GM12878 (cell line): ENCODE measurements at regions not wholly inside any gene's neighbourhood (a gene's known extent, or its start where the extent isn't known, plus 50 kb on each side); places are given as distances from the start of the nearest gene placed in this dataset.

Source experiments
- ATAC-seq: fragments of 200-7000 bp; cut with Tn5 transposase; 3 replicates; pipeline ENCODE4 v1.9.1; 2020; ENCODE audit warnings: mild to moderate bottlenecking, moderate library complexity
- BruUV-seq: library from RNA; stranded (reverse); fragments of 400-500 nt; replicated peaks from 2 replicates; lab custom pipeline; 2021; lab: Mats Ljungman, UMichigan
- CTCF ChIA-PET: fragments of 300-600 bp; sonication (Branson Sonifier 250); formaldehyde crosslinking; extraction: SDS; loops from one replicate; lab custom pipeline; 2021; ENCODE audit warnings: inconsistent platforms; lab: Yijun Ruan, JAX
- POLR2A ChIA-PET: fragments of 350-600 bp; formaldehyde crosslinking; extraction: SDS; loops from one replicate; lab custom pipeline; 2021; ENCODE audit warnings: inconsistent platforms; lab: Charles Lee
- RAD21 ChIA-PET: fragments of 300-600 bp; sonication (Branson Sonifier 250); formaldehyde crosslinking; loops from one replicate; lab custom pipeline; 2023; ENCODE audit warnings: antibody characterized with exemption; ENCODE audit not compliant: unreplicated experiment; lab: Charles Lee
- SMC1A ChIA-PET: fragments of 300-600 bp; sonication (Branson Sonifier 250); formaldehyde crosslinking; loops from one replicate; lab custom pipeline; 2023; ENCODE audit not compliant: unreplicated experiment, uncharacterized antibody; lab: Charles Lee
- DNase-seq: peaks from one replicate; pipeline ENCODE4 v3.0.0-alpha.2; 2011; ENCODE audit warnings: low read depth, low spot score
- FAIRE-seq: peaks from 3 replicates; lab custom pipeline; 2011; peaks lifted over from hg19 to GRCh38; lab: Jason Lieb, UNC
- H2AFZ ChIP-seq: 2 replicates; pipeline ENCODE4 v1.6.0; 2011; ENCODE audit warnings: low read depth, low read length, control low read depth; ENCODE audit not compliant: control insufficient read depth
- H3K27ac ChIP-seq: 2 replicates; pipeline ENCODE4 v1.5.1; 2011; ENCODE audit warnings: control low read depth; ENCODE audit not compliant: control insufficient read depth, insufficient read depth
- H3K27me3 ChIP-seq, 2 experiments: replicated peaks in 1 of 2; 2 replicates each; pipeline versions ENCODE4 v1.6.0 to v1.6.1; 2011; ENCODE audit warnings: low read length in 1 of 2; ENCODE audit not compliant: control insufficient read depth in 2 of 2, insufficient read depth in 2 of 2
- H3K36me3 ChIP-seq, 2 experiments: 2 replicates each; pipeline ENCODE4 v1.5.1; 2011; ENCODE audit warnings: low read length in 1 of 2; ENCODE audit not compliant: control insufficient read depth in 2 of 2, insufficient read depth in 2 of 2
- H3K4me1 ChIP-seq: 2 replicates; pipeline ENCODE4 v1.6.1; 2011; ENCODE audit warnings: mild to moderate bottlenecking, low read length, moderate library complexity, mixed read lengths; ENCODE audit not compliant: control insufficient read depth, insufficient read depth
- H3K4me2 ChIP-seq: 2 replicates; pipeline ENCODE4 v1.6.0; 2011; ENCODE audit warnings: control low read depth; ENCODE audit not compliant: control insufficient read depth, insufficient read depth
- H3K4me3 ChIP-seq: fragments of 200-600 bp; sonication (generic); 2 replicates; pipeline ENCODE4 v1.5.1; 2016
- H3K79me2 ChIP-seq: 2 replicates; pipeline ENCODE4 v1.6.0; 2011; ENCODE audit warnings: low read length; ENCODE audit not compliant: control insufficient read depth, insufficient read depth
- H3K9ac ChIP-seq: 2 replicates; pipeline ENCODE4 v1.8.0; 2011; ENCODE audit warnings: low read length, control low read depth, mixed read lengths; ENCODE audit not compliant: control insufficient read depth, insufficient read depth
- H3K9me3 ChIP-seq: replicated peaks from 3 replicates; pipeline ENCODE4 v1.5.1; 2011; ENCODE audit warnings: mild to moderate bottlenecking, low read length; ENCODE audit not compliant: control insufficient read depth, insufficient read depth
- H4K20me1 ChIP-seq: 2 replicates; pipeline ENCODE4 v1.6.0; 2011; ENCODE audit not compliant: control insufficient read depth, insufficient read depth
- CBFB ChIP-seq: IDR thresholded peaks from 2 replicates; pipeline ENCODE4 v1.6.1; 2016; ENCODE audit warnings: antibody characterized with exemption, low read depth
- IKZF1 ChIP-seq: fragments of 450-650 bp; conservative IDR thresholded peaks from 2 replicates; pipeline ENCODE4 v1.6.1; 2017; ENCODE audit warnings: antibody characterized with exemption, mild to moderate bottlenecking
- MTA2 ChIP-seq: fragments of 450-650 bp; IDR thresholded peaks from 2 replicates; pipeline ENCODE4 v1.6.1; 2016; ENCODE audit warnings: low read depth, mild to moderate bottlenecking, moderate library complexity
- POLR2AphosphoS2 ChIP-seq: IDR thresholded peaks from 2 replicates; pipeline ENCODE4 v1.6.1; 2011; ENCODE audit warnings: low read depth, mild to moderate bottlenecking, low read length, improper control_type of control experiment, moderate library complexity
- POLR2AphosphoS5 ChIP-seq: IDR thresholded peaks from 2 replicates; pipeline ENCODE4 v1.6.1; 2011; ENCODE audit warnings: mild to moderate bottlenecking, low read length, inconsistent platforms
- RUNX3 ChIP-seq: IDR thresholded peaks from 2 replicates; pipeline ENCODE4 v1.6.1; 2012; ENCODE audit warnings: low read length, inconsistent platforms
- SREBF2 ChIP-seq: IDR thresholded peaks from 2 replicates; pipeline ENCODE4 v1.6.1; 2012; ENCODE audit warnings: mild to moderate bottlenecking, low read length
- ZNF207 ChIP-seq: fragments of 450-650 bp; IDR thresholded peaks from 2 replicates; pipeline ENCODE4 v1.6.1; 2014; ENCODE audit warnings: antibody characterized with exemption, mild to moderate bottlenecking, borderline replicate concordance
- WGBS: methylation state at CpG from one replicate; pipeline ENCODE4 v1.1.6; 2016; ENCODE audit warnings: low lambda C conversion rate; ENCODE audit not compliant: insufficient replicate concordance, insufficient coverage; ENCODE audit errors: missing lambda C conversion rate; 5-methylcytosine and 5-hydroxymethylcytosine counted together
- in situ Hi-C: fragments of 300-500 bp; cut with MboI; formaldehyde crosslinking; loops from 9 replicates; pipeline ENCODE4 v1.14.3; 2018; ENCODE audit warnings: mixed read lengths
- intact Hi-C: fragments of 100-400 bp; cut with micrococcal nuclease; formaldehyde crosslinking; loops from one replicate; pipeline ENCODE4 v1.14.2; 2022; ENCODE audit not compliant: unreplicated experiment
- TF ChIP-seq, protein P1 (sequence below): fragments of 450-650 bp; IDR thresholded peaks from 2 replicates; pipeline ENCODE4 v1.6.1; 2014; ENCODE audit warnings: mild to moderate bottlenecking
- TF ChIP-seq, protein P2 (sequence below): IDR thresholded peaks from 2 replicates; pipeline ENCODE4 v1.6.1; 2012; ENCODE audit warnings: low read depth, low read length, improper control_type of control experiment
- TF ChIP-seq, protein P3 (sequence below): IDR thresholded peaks from 2 replicates; pipeline ENCODE4 v1.6.1; 2011; ENCODE audit warnings: low read depth, mild to moderate bottlenecking, low read length, moderate library complexity, borderline replicate concordance; ENCODE audit errors: extremely low read depth

DNA sequence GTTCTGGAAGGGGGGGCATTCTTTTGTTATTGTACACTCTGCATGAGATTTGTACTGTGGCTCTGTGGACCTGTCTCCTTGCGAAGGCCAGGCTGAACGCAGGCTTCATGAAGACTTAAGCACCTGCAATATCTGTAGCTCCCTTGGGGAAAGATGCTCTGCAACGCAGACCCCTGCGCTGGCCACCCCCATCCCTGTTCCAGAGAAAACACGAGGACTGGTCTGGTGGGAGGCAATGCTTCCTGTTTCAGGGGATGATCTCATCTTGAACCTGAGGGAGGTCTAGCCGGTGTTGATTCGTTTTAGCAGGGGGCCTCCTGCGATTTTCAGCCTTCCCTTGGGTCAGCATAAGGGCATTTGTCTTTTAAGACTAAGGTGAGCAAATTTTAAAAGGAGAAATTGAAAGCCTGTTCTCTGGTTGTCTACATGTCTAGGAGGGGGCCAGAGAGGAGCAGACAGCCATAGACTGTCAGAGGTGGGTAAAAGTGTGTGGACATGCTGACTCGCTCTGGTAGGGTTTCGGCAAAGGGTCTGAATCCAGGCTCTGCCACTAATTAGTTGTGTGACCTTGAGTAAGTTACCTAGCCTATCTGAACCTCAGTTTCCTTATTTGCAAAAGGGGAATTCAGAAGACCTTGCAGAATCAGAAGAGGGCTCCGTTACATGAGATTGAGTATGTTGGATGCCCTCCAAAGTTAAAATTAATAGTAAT lies 80.9 kb upstream of the RASGRF1 start:
- ChIA-PET SMC1A (no interaction called here), RAD21 (no interaction called here), CTCF (no interaction called here), POLR2A (no interaction called here)
- in situ Hi-C loops, result no loop called here
- TF ChIP-seq, protein P1, sequence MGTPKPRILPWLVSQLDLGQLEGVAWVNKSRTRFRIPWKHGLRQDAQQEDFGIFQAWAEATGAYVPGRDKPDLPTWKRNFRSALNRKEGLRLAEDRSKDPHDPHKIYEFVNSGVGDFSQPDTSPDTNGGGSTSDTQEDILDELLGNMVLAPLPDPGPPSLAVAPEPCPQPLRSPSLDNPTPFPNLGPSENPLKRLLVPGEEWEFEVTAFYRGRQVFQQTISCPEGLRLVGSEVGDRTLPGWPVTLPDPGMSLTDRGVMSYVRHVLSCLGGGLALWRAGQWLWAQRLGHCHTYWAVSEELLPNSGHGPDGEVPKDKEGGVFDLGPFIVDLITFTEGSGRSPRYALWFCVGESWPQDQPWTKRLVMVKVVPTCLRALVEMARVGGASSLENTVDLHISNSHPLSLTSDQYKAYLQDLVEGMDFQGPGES, result no peak
- TF ChIP-seq, protein P2, sequence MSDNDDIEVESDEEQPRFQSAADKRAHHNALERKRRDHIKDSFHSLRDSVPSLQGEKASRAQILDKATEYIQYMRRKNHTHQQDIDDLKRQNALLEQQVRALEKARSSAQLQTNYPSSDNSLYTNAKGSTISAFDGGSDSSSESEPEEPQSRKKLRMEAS, result no peak
- TF ChIP-seq SREBF2, result no peak
- no peak for TF ChIP-seq MTA2
- no peak for TF ChIP-seq IKZF1
- no peak for TF ChIP-seq ZNF207
- no peaks in the 10 kb centered on the region for H3K4me1 ChIP-seq
- no peaks in the 10 kb centered on the region for H3K79me2 ChIP-seq
- no peaks in the 10 kb centered on the region for H3K36me3 ChIP-seq
- no peaks in the 10 kb centered on the region for H3K9me3 ChIP-seq
- intact Hi-C loops, result no loop called here
- ATAC-seq (no peak), DNase-seq (no peak), FAIRE-seq (no peak)
- no peak overlapping the region for H3K4me3 ChIP-seq
- H3K27ac ChIP-seq, result no peak overlapping the region
- 21% methylated on average over 11 of the region's 11 CpGs for WGBS
- no peak overlapping the region for H2AFZ ChIP-seq
- H4K20me1 ChIP-seq, result no peaks in the 10 kb centered on the region
- no TSS peak for BruUV-seq
- H3K4me2 ChIP-seq, result no peak overlapping the region
- no peak overlapping the region for H3K9ac ChIP-seq
- H3K27me3 ChIP-seq, result peaks cover 0 to 4% of the 10 kb centered on the region in 2 experiments; a peak in 3 of 4 replicates

GRCh38 chr15:79170256-79170664 lies 79.7 kb upstream of the RASGRF1 start:
- 34% methylated on average over 6 of the region's 6 CpGs for WGBS
- ChIA-PET RAD21 (no interaction called here), POLR2A (no interaction called here), CTCF (interaction anchor here (2.8 kb wide), 1 partner anchor 14 kb away, joined by 10 read pairs; no protein-coding TSS in a partner anchor), SMC1A (no interaction called here)
- no peak for FAIRE-seq
- Histone ChIP-seq H2AFZ (no peak overlapping the region), H4K20me1 (no peaks in the 10 kb centered on the region), H3K27ac (no peak overlapping the region), H3K36me3 (no peaks in the 10 kb centered on the region), H3K9me3 (no peaks in the 10 kb centered on the region), H3K79me2 (no peaks in the 10 kb centered on the region), H3K4me3 (no peak overlapping the region), H3K9ac (no peak overlapping the region), H3K4me1 (no peaks in the 10 kb centered on the region), H3K27me3 (no peaks in the 10 kb centered on the region; a peak in 3 of 4 replicates), H3K4me2 (no peak overlapping the region)
- in situ Hi-C loops (no loop called here), intact Hi-C loops (no loop called here)
- no peak for ATAC-seq
- no peak for DNase-seq
- no TSS peak for BruUV-seq
- TF ChIP-seq POLR2AphosphoS5, result no peak
- TF ChIP-seq POLR2AphosphoS2, result no peak
- TF ChIP-seq RUNX3, result no peak
- TF ChIP-seq CBFB, result no peak
- TF ChIP-seq, protein P3, sequence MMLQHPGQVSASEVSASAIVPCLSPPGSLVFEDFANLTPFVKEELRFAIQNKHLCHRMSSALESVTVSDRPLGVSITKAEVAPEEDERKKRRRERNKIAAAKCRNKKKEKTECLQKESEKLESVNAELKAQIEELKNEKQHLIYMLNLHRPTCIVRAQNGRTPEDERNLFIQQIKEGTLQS, result no peak
- TF ChIP-seq IKZF1, result no peak
